SK-N-DZ (cell line): ENCODE measurements at regions not wholly inside any gene's neighbourhood (a gene's known extent, or its start where the extent isn't known, plus 50 kb on each side); places are given as distances from the start of the nearest gene placed in this dataset.

Experiments used
- DNase-seq: peaks from one replicate; pipeline ENCODE4 v3.0.0-alpha.2; 2015; ENCODE audit warnings: low spot score

- no peak for DNase-seq
Observed at GRCh38 chr6:128667339-128667858, 147.0 kb upstream of the PTPRK start.

GRCh38 chr6:128666405-128666804 lies 146.0 kb upstream of the PTPRK start:
- DNase-seq, result no peak

DNA sequence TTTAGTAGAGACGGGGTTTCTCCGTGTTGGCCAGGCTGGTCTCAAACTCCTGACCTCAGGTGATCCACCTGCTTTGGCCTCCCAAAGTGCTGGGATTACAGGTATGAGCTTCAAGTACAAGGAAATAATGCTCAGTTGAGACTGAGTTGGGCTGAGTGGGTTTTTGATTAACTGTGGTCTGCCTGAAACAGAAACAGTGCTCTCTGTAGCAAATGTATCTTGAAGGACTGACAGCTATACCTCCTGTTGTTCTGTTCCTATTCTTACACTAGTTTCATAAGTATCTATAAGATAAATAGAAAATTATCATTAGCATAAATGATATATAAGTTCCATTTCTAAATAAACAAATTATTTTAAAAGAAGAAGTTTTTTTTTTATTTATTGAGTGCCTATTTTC lies 142.8 kb upstream of the PTPRK start:
- DNase-seq, result no peak

DNA sequence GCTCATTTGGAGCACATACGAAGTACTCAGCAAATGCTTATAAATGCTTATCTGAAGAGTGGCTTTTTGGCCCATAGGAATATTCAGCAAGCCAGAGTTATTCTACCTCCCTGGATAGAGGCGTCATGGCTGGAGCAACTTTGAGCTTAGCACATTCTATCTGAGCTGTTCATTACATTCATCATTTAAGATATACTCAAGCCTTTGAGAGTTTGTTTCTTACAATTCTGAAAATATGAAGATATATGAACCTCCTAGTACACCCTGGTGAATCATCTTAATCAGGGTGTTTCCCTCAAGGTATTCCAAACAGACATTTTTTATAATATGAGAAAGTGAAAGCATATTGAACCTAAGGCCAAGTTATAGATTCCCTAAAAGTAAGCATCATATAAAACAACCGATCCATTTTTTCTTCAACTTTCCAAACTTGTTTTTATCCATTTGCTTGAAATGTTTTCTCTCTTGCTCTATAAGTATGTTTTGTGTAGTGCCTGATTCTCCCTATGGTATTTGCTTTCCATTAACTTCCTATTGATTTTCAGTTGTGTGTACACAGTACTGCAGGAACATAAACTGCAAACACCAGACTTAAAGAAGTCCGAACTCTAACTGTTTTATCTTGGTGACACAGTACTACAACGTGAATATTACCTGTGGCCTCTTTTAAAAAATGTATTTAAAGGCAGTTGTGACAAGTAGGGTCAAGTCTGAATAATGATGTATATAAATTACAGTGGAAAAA lies 139.7 kb upstream of the PTPRK start:
- DNase-seq, result no peak

GRCh38 chr6:128659276-128659675 lies 138.9 kb upstream of the PTPRK start:
- no peak for DNase-seq

- DNase-seq, result no peak
Observed at GRCh38 chr6:128657181-128657580, 136.8 kb upstream of the PTPRK start.

DNA sequence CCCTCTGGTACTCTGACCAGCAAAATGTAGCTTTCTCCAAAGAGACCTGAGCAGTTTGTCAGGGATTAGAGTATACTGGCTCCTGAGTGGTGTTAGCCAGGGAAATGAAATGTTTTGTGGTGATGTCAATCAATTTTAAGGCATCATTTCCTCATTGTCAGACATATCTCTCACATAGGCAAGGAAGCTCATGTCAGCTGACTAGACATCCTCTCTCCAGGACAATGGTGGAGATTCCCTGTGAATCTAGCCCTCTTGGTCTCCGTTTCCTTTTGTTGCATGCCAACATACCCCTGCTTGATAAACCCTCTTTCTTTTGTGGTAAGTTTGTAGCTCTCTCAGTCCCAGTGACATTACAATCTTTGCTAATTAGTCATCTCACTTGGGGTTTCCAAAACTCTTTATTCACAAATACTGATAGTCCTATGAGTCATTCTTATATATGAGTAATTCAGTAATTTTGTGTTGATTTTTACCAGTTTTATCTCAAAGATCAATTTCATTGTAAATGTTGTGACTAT lies 135.6 kb upstream of the PTPRK start:
- no peak for DNase-seq

DNA sequence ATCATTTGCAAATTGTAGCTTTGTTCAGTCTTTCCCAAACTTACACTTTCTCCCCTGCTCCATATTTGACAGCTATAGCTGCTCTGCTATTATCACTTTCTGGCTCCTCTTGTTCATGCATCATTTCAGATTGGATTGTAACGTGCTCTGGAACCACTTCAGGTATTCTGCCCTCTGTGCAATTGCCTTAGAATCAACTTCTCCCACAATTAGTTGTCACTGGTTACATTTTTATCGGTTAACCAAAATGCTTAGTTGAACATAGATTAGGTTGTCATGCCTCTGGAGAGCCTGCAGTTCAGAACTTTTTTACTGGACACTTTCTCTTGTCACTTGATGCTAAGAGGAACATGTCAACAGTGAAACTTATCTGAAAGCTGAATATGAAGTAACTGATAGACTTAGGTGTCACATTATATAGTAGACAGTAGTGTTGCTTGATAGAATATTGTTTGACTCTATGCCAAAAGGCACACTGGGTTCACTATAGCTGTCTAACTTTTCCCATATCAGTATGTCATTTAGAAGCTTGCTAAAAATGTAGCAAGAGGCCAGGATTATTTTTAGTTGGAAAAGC lies 127.7 kb upstream of the PTPRK start:
- no peak for DNase-seq

- DNase-seq, result no peak
Observed at GRCh38 chr6:128642132-128642531, 121.7 kb upstream of the PTPRK start.

DNA sequence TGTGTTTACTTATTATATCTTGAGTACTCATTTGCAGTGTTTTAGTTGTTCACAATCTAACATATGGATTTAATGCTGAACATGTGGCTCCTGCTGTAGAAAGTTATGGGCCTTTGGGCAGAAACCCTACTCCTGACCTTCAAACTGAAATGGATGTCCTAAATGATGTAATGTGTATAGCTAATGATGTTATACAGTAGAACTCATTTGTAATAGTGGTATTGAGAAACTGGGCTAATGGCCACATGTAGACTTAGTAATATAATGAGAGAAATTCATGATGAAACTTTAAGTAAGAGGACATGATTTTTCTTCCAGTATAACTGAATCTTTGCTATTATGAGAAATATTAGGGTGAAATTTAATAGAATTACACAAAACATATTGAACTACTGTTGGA lies 121.3 kb upstream of the PTPRK start:
- no peak for DNase-seq

DNA sequence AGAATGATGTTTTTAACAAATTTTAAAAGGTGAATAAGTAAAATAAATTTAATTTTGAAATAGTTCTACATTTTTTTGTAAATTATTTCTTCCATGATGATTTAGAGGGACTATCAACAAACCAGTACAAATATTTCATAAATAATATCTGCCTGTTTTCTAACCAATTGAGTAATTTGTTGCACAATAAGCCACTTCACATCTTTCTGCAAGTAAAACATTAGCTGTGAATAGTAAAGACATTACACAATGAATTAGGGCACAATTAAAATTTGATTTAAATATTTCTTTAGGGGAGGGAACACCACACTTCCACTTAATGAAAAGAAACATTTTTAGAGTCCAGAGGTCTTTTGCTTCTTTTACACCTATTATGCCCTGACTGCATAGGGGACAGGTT lies 118.4 kb upstream of the PTPRK start:
- DNase-seq, result no peak

GRCh38 chr6:128635219-128635618 lies 114.8 kb upstream of the PTPRK start:
- DNase-seq, result no peak

DNA sequence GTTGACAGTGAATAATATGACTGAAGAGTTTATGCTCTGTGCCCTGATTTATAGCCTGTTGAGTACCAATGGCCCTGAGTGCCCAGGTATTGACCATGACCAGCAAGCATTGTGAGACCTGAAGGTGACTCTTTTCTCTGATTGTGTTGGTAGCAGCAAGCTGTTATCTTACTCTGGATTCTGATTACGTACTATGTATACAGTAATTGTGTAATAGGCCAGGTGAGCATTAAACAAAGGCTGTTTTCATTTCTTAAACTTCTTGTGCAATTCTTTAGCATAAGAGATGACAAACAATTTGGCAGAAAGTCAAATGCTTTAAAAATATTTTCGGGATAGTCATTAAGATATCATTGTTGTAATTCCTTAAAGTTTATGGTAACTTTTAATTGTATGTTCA lies 111.7 kb upstream of the PTPRK start:
- no peak for DNase-seq

DNA sequence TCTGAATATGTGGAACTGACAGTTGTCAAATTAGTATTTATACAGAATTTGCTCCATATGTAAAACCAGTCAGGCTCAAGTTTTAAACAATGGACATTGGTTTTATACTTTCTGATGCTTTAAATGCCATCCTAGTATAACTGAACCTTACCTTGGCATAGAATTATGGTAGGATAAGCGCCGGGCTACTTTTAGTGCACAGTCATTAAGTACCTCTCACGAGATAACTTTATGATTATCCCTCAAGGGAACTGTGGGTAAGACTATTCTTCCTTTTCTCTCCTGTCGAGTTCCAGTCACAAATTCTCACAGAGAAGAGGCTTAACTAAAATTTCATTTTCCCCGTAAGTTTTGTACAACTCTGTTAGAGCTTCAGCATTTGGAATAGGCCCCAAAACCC lies 110.6 kb upstream of the PTPRK start:
- no peak for DNase-seq

GRCh38 chr6:128630213-128630612 lies 109.8 kb upstream of the PTPRK start:
- DNase-seq, result no peak

DNA sequence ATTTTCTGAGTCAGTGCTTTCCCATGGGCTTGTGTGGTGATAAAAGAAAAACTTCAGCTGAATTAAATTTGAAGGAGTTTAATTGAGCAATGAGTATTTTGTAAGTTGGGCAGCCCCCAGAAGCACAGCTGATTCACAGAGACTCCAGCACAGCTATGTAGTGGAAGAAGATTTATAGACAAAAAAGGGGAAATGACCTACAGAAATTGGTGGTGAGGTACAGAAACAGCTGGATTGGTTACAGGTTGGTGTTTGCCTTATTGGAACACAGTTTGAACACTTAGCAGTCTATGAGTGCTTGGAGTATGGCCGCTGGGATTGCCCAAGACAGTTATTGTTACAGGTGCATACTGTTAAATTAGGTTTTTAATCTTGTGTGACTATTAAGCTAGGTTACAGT lies 96.9 kb upstream of the PTPRK start:
- no peak for DNase-seq

GRCh38 chr6:128616342-128616741 lies 95.9 kb upstream of the PTPRK start:
- no peak for DNase-seq

DNA sequence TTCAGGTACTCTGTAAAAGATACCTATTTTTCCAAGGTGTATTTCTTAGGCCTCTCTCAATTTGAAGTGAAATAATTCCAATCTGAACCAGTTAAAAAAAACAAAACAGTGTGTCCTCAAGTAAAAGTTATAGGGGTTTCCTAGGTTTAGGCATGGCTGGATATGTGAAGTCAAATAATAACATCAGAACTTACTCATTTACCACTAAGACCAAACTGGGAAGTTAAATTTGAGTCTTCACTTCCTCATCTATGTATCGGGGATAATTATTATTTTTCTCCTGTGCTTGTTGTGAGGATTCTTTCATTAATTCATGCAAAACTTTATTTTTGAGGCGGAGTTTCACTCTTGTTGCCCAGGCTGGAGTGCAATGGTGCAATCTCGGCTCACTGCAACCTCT lies 86.2 kb upstream of the PTPRK start:
- DNase-seq, result no peak

DNA sequence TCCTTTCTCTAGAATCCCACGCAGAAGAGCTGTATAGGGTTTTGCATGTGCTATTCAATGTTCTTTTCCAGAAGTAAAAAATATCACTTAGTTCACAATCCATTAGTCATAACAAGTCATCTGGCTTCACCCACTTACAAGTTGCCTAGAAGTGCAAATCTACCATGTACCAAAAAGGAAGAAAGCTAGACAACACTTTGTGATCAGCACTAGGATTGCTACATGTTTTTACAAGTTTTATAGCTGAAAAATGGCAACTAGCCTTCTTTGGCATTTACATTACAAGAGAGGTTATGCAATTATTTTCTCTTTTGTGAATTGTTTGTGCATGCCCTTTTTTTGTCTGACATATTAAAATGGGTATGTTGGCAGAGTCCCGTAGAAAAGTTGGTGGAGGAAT lies 85.6 kb upstream of the PTPRK start:
- DNase-seq, result no peak

GRCh38 chr6:128601060-128601459 lies 80.7 kb upstream of the PTPRK start:
- DNase-seq, result no peak

GRCh38 chr6:128600397-128600951 lies 80.1 kb upstream of the PTPRK start:
- no peak for DNase-seq

GRCh38 chr6:128599036-128599435 lies 78.6 kb upstream of the PTPRK start:
- DNase-seq, result no peak

- DNase-seq, result no peak
Observed at GRCh38 chr6:128598571-128598970, 78.2 kb upstream of the PTPRK start.
